Keratinocyte (primary cell): ENCODE measurements at regions not wholly inside any gene's neighbourhood (a gene's known extent, or its start where the extent isn't known, plus 50 kb on each side); places are given as distances from the start of the nearest gene placed in this dataset.

Experiments used
- DNase-seq: peaks from one replicate; pipeline ENCODE4 v3.0.0-alpha.2; 2011; ENCODE audit warnings: low read depth, missing footprints, low spot score
- FAIRE-seq: peaks from 2 replicates; lab custom pipeline; 2011; peaks lifted over from hg19 to GRCh38; lab: Jason Lieb, UNC
- H2AFZ ChIP-seq: 2 replicates; pipeline ENCODE4 v1.6.0; 2012; ENCODE audit warnings: low read length, control low read depth, inconsistent platforms; ENCODE audit not compliant: control insufficient read depth
- H3K27ac ChIP-seq: 2 replicates; pipeline ENCODE4 v1.5.1; 2011; ENCODE audit warnings: low read length; ENCODE audit not compliant: control insufficient read depth, insufficient read depth
- H3K27me3 ChIP-seq: 3 replicates; pipeline ENCODE4 v1.6.0; 2011; ENCODE audit warnings: low read length; ENCODE audit not compliant: control insufficient read depth, insufficient read depth; ENCODE audit errors: extremely low read depth
- H3K36me3 ChIP-seq, 2 experiments: 2 replicates in 1 of 2; 3 replicates in 1 of 2; pipeline ENCODE4 v1.5.1; 2011; ENCODE audit warnings: low read length in 2 of 2, mild to moderate bottlenecking in 1 of 2; ENCODE audit not compliant: control insufficient read depth in 2 of 2, insufficient read depth in 2 of 2; ENCODE audit errors: extremely low read depth in 1 of 2
- H3K4me1 ChIP-seq: 3 replicates; pipeline ENCODE4 v1.5.1; 2011; ENCODE audit warnings: low read length; ENCODE audit not compliant: control insufficient read depth, insufficient read depth; ENCODE audit errors: extremely low read depth
- H3K4me2 ChIP-seq: 3 replicates; pipeline ENCODE4 v1.6.0; 2011; ENCODE audit warnings: low read depth, low read length; ENCODE audit not compliant: control insufficient read depth, insufficient read depth; ENCODE audit errors: extremely low read depth
- H3K4me3 ChIP-seq, 3 experiments: fragments of 200-600 bp in 1 of 3; sonication (generic) in 1 of 3; 2 replicates in 2 of 3; 3 replicates in 1 of 3; pipeline ENCODE4 v1.5.1; 2011 to 2016; ENCODE audit warnings: low read length in 3 of 3, mild to moderate bottlenecking in 3 of 3, control low read depth in 2 of 3, inconsistent platforms in 1 of 3, low read depth in 1 of 3, mixed read lengths in 1 of 3, mixed run types in 1 of 3, moderate library complexity in 1 of 3; ENCODE audit not compliant: control insufficient read depth in 2 of 3, insufficient read depth in 2 of 3; ENCODE audit errors: extremely low read depth in 1 of 3
- H3K79me2 ChIP-seq: 2 replicates; pipeline ENCODE4 v1.6.0; 2012; ENCODE audit warnings: low read length; ENCODE audit not compliant: control insufficient read depth, insufficient read depth
- H3K9ac ChIP-seq: 3 replicates; pipeline ENCODE4 v1.6.0; 2011; ENCODE audit warnings: low read length; ENCODE audit not compliant: control insufficient read depth, insufficient read depth; ENCODE audit errors: extremely low read depth
- H3K9me1 ChIP-seq: 3 replicates; pipeline ENCODE4 v1.6.0; 2011; ENCODE audit warnings: low read length; ENCODE audit not compliant: control insufficient read depth, insufficient read depth; ENCODE audit errors: extremely low read depth
- H3K9me3 ChIP-seq: 2 replicates; pipeline ENCODE4 v1.5.1; 2012; ENCODE audit warnings: low read depth, low read length; ENCODE audit not compliant: control insufficient read depth
- H4K20me1 ChIP-seq: 3 replicates; pipeline ENCODE4 v1.6.0; 2011; ENCODE audit warnings: low read length; ENCODE audit not compliant: control insufficient read depth, insufficient read depth; ENCODE audit errors: extremely low read depth
- CTCF ChIP-seq, 3 experiments: IDR thresholded peaks in 1 of 3; conservative IDR thresholded peaks in 1 of 3; optimal IDR thresholded peaks in 1 of 3; 2 replicates in 2 of 3; 3 replicates in 1 of 3; pipeline versions ENCODE3 to v1.5.1; 2011; ENCODE audit warnings: low read length in 3 of 3, mild to moderate bottlenecking in 3 of 3, moderate library complexity in 2 of 3, control low read depth in 1 of 3, inconsistent platforms in 1 of 3; ENCODE audit not compliant: insufficient read depth in 2 of 3; ENCODE audit errors: extremely low read depth in 1 of 3
- EZH2 ChIP-seq: IDR thresholded peaks from one replicate; pipeline ENCODE4 v1.6.1; 2012; ENCODE audit warnings: inconsistent platforms, mild to moderate bottlenecking, low read length, moderate library complexity
- dilution Hi-C: fragments of 300-500 bp; cut with MboI; formaldehyde crosslinking; loops from one replicate; pipeline ENCODE4 v1.7.0; 2020; ENCODE audit warnings: low sequenced_read_pairs; ENCODE audit not compliant: extremely low pct_ligation_motif_present

DNA sequence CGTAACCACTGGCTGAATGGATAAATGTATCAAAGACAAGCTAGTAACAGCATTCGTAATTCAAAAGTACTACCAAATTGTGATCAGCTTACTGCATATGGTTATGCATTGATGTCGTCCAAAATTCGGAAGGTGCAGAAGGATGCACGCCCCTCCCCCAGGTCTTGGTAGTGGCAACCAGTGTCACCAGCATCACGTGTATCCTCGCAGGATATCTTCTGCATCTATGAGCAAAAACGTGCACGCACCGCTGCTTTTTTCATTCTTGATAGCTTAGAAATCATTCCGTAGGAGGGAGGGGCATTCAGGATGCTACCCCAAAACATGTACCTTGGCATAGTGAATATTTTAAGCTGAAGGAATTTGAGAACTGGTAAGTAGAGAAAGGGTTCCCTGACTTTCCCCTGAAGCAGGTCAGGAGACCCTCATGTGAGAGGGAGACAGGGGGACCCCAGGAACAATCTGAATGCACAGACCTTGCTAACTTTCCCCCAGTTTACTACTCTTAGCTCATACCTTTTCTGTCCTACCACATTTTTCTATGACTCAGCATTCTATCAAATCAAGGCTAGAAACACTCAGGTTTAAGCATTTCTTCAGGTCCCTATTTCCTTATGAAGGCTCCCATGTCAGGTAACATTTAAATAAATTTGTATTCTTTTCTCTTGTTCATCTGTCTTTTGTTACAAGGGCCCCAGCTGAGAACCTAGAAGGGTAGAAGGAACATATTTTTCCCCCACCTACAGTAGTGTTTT is 61.2 kb upstream of the TM9SF2 start:
- Histone ChIP-seq H3K79me2 (no peaks in the 10 kb centered on the region), H4K20me1 (no peaks in the 10 kb centered on the region), H3K36me3 (no peaks in the 10 kb centered on the region), H3K4me2 (no peak overlapping the region), H2AFZ (no peak overlapping the region), H3K27me3 (peaks cover 15% of the 10 kb centered on the region), H3K27ac (no peak overlapping the region), H3K4me3 (no peak overlapping the region), H3K9me3 (no peaks in the 10 kb centered on the region), H3K4me1 (no peaks in the 10 kb centered on the region), H3K9me1 (no peaks in the 10 kb centered on the region), H3K9ac (no peak overlapping the region)
- TF ChIP-seq EZH2 (no peak), CTCF (optimal IDR thresholded peaks at IDR 0.05 in 1 of 3, IDR thresholded peaks at IDR 0.05 in 1 of 3, conservative IDR thresholded peaks at IDR 0.05 in 1 of 3; ENCODE audit: extremely low read depth in 1 of 3, insufficient read depth in 2 of 3, low read length in 3 of 3) (no peak)
- dilution Hi-C loops, result no loop called here
- no peak for DNase-seq
- FAIRE-seq, result no peak

GRCh38 chr13:99442273-99442895 is 58.9 kb upstream of the TM9SF2 start:
- DNase-seq (no peak), FAIRE-seq (no peak)
- no peak overlapping the region for H3K4me3 ChIP-seq
- H3K79me2 ChIP-seq, result no peaks in the 10 kb centered on the region
- no peaks in the 10 kb centered on the region for H4K20me1 ChIP-seq
- H3K27ac ChIP-seq, result no peak overlapping the region
- H3K9me3 ChIP-seq, result no peaks in the 10 kb centered on the region
- dilution Hi-C loops, result no loop called here
- no peak overlapping the region for H2AFZ ChIP-seq
- no peak overlapping the region for H3K9ac ChIP-seq
- no peaks in the 10 kb centered on the region for H3K36me3 ChIP-seq
- H3K9me1 ChIP-seq, result no peaks in the 10 kb centered on the region
- H3K4me1 ChIP-seq, result no peaks in the 10 kb centered on the region
- no peak for TF ChIP-seq EZH2
- TF ChIP-seq CTCF (optimal IDR thresholded peaks at IDR 0.05 in 1 of 3, IDR thresholded peaks at IDR 0.05 in 1 of 3, conservative IDR thresholded peaks at IDR 0.05 in 1 of 3; ENCODE audit: extremely low read depth in 1 of 3, insufficient read depth in 2 of 3, low read length in 3 of 3), result peak; percentile 73 to 81 (median 77)
- H3K27me3 ChIP-seq, result peaks cover 15% of the 10 kb centered on the region
- H3K4me2 ChIP-seq, result no peak overlapping the region
